Fibroblast of villous mesenchyme (primary cell): ENCODE measurements at regions not wholly inside any gene's neighbourhood (a gene's known extent, or its start where the extent isn't known, plus 50 kb on each side); places are given as distances from the start of the nearest gene placed in this dataset.

Experiments
- DNase-seq: peaks from one replicate; pipeline ENCODE4 v3.0.0-alpha.2; 2010; ENCODE audit warnings: low read depth
- H3K4me3 ChIP-seq: 2 replicates; pipeline ENCODE4 v1.5.1; 2011; ENCODE audit warnings: low read depth, mild to moderate bottlenecking, low read length
- CTCF ChIP-seq: IDR thresholded peaks from 2 replicates; pipeline ENCODE4 v1.5.1; 2012; ENCODE audit warnings: low read depth, mild to moderate bottlenecking, low read length; ENCODE audit not compliant: insufficient read depth

GRCh38 chr1:209048941-209049669 lies 534.4 kb upstream of the CAMK1G start:
- H3K4me3 ChIP-seq: no peak overlapping the region
- TF ChIP-seq CTCF: no peak
- DNase-seq: no peak

GRCh38 chr1:209051570-209051969 lies 531.9 kb upstream of the CAMK1G start:
- no peak overlapping the region for H3K4me3 ChIP-seq
- no peak for TF ChIP-seq CTCF
- DNase-seq: no peak

GRCh38 chr1:209053587-209053986 lies 529.9 kb upstream of the CAMK1G start:
- no peak overlapping the region for H3K4me3 ChIP-seq
- no peak for DNase-seq
- no peak for TF ChIP-seq CTCF

- no peak for DNase-seq
- TF ChIP-seq CTCF: no peak
- no peak overlapping the region for H3K4me3 ChIP-seq
Observed at GRCh38 chr1:209057083-209057482, 526.4 kb upstream of the CAMK1G start.

GRCh38 chr1:209057901-209058300 lies 525.6 kb upstream of the CAMK1G start:
- H3K4me3 ChIP-seq: no peak overlapping the region
- TF ChIP-seq CTCF: no peak
- DNase-seq: no peak

GRCh38 chr1:209059376-209059775 lies 524.1 kb upstream of the CAMK1G start:
- DNase-seq: no peak
- H3K4me3 ChIP-seq: no peak overlapping the region
- TF ChIP-seq CTCF: no peak

GRCh38 chr1:209059981-209060380 lies 523.5 kb upstream of the CAMK1G start:
- DNase-seq: no peak
- no peak for TF ChIP-seq CTCF

More at GRCh38 chr1:209059981-209060380, 523.5 kb upstream of the CAMK1G start:
- H3K4me3 ChIP-seq: no peak overlapping the region
